Thyroid gland (tissue), 4 donors: ENCODE measurements at regions not wholly inside any gene's neighbourhood (a gene's known extent, or its start where the extent isn't known, plus 50 kb on each side); places are given as distances from the start of the nearest gene placed in this dataset.

Source experiments
- CTCF ChIP-seq, 6 experiments: fragments of 200-600 bp in 3 of 6; fragments of 450-650 bp in 3 of 6; sonication (generic) in 3 of 6; IDR thresholded peaks; one replicate each; pipeline ENCODE4 v1.5.1; 2016 to 2019; ENCODE audit warnings: antibody characterized with exemption in 6 of 6, mild to moderate bottlenecking in 2 of 6, inconsistent platforms in 1 of 6, moderate library complexity in 1 of 6
- POLR2A ChIP-seq, 2 donors: fragments of 450-650 bp; IDR thresholded peaks; one replicate each; pipeline ENCODE4 v1.6.1; 2017; ENCODE audit warnings: antibody characterized with exemption in 2 of 2, mild to moderate bottlenecking in 2 of 2, moderate library complexity in 1 of 2

GRCh38 chr2:107007927-107008326 lies 122.0 kb upstream of the ST6GAL2 start:
- TF ChIP-seq CTCF (IDR thresholded peaks at IDR 0.05) (no peak), POLR2A (IDR thresholded peaks at IDR 0.05) (no peak)
